Kidney tubule cell (primary cell): ENCODE measurements at regions not wholly inside any gene's neighbourhood (a gene's known extent, or its start where the extent isn't known, plus 50 kb on each side); places are given as distances from the start of the nearest gene placed in this dataset.

ENCODE experiments used
- DNase-seq: peaks from one replicate; pipeline ENCODE4 v3.0.0-alpha.2; 2018; ENCODE audit warnings: low spot score

GRCh38 chr1:208513799-208514198, 269.6 kb upstream of the PLXNA2 start:
- DNase-seq, result no peak

GRCh38 chr1:208515129-208515528, 270.9 kb upstream of the PLXNA2 start:
- DNase-seq, result no peak

GRCh38 chr1:208516780-208517179, 272.6 kb upstream of the PLXNA2 start:
- no peak for DNase-seq

GRCh38 chr1:208520438-208521099, 276.4 kb upstream of the PLXNA2 start:
- no peak for DNase-seq

- no peak for DNase-seq
Measured at GRCh38 chr1:208521534-208521933, 277.4 kb upstream of the PLXNA2 start.

- no peak for DNase-seq
Measured at GRCh38 chr1:208523007-208523406, 278.8 kb upstream of the PLXNA2 start.

- DNase-seq, result peak; percentile 52
Measured at GRCh38 chr1:208524376-208524775, 280.2 kb upstream of the PLXNA2 start.

- DNase-seq, result no peak
Measured at GRCh38 chr1:208524925-208525324, 280.7 kb upstream of the PLXNA2 start.

- peak; percentile 83 for DNase-seq
Measured at GRCh38 chr1:208525417-208525816, 281.2 kb upstream of the PLXNA2 start.

- no peak for DNase-seq
Measured at GRCh38 chr1:208526613-208527125, 282.5 kb upstream of the PLXNA2 start.

GRCh38 chr1:208527156-208527555, 283.0 kb upstream of the PLXNA2 start:
- no peak for DNase-seq

- DNase-seq, result no peak
Measured at GRCh38 chr1:208528578-208529240, 284.5 kb upstream of the PLXNA2 start.

- DNase-seq, result peak; percentile 6
Measured at GRCh38 chr1:208531003-208531750, 287.0 kb upstream of the PLXNA2 start.

GRCh38 chr1:208533746-208534598, 289.8 kb upstream of the PLXNA2 start:
- no peak for DNase-seq

GRCh38 chr1:208534599-208534897, 290.4 kb upstream of the PLXNA2 start:
- no peak for DNase-seq

- DNase-seq, result no peak
Measured at GRCh38 chr1:208534979-208535378, 290.8 kb upstream of the PLXNA2 start.

GRCh38 chr1:208535511-208535910, 291.3 kb upstream of the PLXNA2 start:
- DNase-seq, result no peak

- DNase-seq, result peak; percentile 77
Measured at GRCh38 chr1:208536212-208536611, 292.0 kb upstream of the PLXNA2 start.

GRCh38 chr1:208537198-208537597, 293.0 kb upstream of the PLXNA2 start:
- no peak for DNase-seq

GRCh38 chr1:208538078-208538477, 293.9 kb upstream of the PLXNA2 start:
- no peak for DNase-seq

GRCh38 chr1:208538587-208538986, 294.4 kb upstream of the PLXNA2 start:
- no peak for DNase-seq

- no peak for DNase-seq
Measured at GRCh38 chr1:208540724-208541123, 296.5 kb upstream of the PLXNA2 start.
